Fibroblast of skin of left biceps (primary cell): ENCODE measurements at regions not wholly inside any gene's neighbourhood (a gene's known extent, or its start where the extent isn't known, plus 50 kb on each side); places are given as distances from the start of the nearest gene placed in this dataset.
"Not testable (repeated sequence)": the region's sequence is repeated elsewhere in the genome, so short reads cannot be mapped to it uniquely, and the experiment has no call there.

Experiments used
- DNase-seq, 2 experiments: peaks; one replicate each; pipeline ENCODE4 v3.0.0-alpha.2; 2013; ENCODE audit warnings: low read depth in 2 of 2

- no peak for DNase-seq
Measured at GRCh38 chr5:158265346-158265745, 406.4 kb upstream of the CLINT1 start.

- DNase-seq = no peak
Measured at GRCh38 chr5:158264264-158264663, 405.3 kb upstream of the CLINT1 start.

- no peak for DNase-seq
Measured at GRCh38 chr5:158261674-158262367, 402.9 kb upstream of the CLINT1 start.

DNA sequence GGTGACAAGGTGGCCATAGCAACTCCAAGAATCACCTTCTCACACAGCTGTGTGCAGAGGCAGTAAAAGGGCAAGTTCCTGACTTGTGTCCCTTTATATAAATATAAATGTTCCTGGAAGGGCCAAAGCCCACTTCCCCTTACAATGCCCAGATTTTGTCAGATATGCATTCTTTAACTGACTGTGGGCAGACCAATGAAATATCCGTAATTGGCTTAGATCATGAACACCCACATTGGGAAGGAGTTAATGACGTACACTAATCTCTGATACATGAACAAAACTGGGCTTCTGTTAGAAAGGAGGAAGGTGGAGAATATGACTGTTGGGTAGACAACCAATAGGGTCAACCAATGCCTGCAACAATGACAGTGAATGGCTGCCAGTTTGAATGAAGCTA, 397.2 kb upstream of the CLINT1 start:
- DNase-seq = no peak

GRCh38 chr5:158255609-158256008, 396.7 kb upstream of the CLINT1 start:
- DNase-seq = no peak

- no peak for DNase-seq
Measured at GRCh38 chr5:158246661-158247060, 387.7 kb upstream of the CLINT1 start.

DNA sequence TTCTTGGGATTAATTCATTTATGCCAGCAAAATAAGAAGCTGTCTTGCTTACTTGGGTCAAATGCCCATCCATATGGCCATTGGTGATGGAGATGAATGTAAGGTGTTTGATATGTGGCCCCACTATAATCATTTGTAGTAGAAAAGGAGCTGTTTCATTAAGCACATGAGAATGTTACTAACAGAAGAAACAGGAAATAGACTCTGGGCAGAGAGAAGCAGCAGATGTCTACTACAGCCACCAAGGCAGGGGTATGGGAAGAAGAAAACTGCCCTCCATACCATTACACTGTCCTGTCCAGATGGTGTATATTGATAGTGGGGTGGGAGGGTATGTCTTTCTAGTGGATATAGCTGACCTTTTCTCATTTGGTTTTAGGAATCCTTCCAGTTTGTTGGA, 386.6 kb upstream of the CLINT1 start:
- DNase-seq = no peak

- no peak for DNase-seq
Measured at GRCh38 chr5:158244882-158245281, 385.9 kb upstream of the CLINT1 start.

DNA sequence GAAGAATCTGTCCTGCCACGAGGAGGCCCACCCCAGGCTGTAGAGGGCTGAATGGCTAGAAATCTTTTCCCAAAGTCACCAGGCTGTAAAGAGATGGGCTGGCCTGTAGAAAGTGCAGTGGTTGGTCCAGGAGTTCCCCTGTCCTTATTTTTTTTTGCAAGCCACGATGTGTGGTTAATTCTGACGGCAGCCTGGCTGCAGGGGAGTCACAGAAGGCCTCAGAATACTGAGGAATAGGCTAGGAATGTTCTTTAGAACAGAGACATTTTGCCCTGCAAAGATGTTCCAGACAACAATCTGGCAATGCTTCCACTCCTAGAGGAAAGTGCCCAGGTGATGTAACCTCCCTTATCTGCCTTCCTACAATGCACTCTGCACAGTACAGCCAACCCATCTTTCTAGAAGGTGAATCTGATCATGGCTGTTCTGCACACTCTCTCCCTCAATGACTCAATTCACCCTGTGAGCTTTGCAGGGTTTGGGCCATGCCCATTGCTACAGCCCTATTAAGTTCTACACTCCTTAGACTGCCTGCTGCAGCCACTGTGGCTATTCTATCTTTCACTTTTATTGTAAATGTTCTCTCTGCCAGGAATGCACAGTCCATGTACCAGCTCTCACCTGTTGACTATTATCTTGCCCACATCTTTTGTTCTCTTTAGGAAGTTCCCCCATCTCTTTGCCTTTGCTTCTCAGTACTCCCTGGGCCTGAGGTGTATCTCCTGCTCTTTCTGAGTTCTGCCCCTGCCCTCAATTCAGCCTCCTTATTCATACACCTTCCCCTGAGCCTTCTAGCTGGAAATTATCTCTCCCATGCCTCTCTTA, 377.8 kb upstream of the CLINT1 start:
- DNase-seq = no peak

GRCh38 chr5:158235159-158235547, 376.2 kb upstream of the CLINT1 start:
- DNase-seq = no peak

DNA sequence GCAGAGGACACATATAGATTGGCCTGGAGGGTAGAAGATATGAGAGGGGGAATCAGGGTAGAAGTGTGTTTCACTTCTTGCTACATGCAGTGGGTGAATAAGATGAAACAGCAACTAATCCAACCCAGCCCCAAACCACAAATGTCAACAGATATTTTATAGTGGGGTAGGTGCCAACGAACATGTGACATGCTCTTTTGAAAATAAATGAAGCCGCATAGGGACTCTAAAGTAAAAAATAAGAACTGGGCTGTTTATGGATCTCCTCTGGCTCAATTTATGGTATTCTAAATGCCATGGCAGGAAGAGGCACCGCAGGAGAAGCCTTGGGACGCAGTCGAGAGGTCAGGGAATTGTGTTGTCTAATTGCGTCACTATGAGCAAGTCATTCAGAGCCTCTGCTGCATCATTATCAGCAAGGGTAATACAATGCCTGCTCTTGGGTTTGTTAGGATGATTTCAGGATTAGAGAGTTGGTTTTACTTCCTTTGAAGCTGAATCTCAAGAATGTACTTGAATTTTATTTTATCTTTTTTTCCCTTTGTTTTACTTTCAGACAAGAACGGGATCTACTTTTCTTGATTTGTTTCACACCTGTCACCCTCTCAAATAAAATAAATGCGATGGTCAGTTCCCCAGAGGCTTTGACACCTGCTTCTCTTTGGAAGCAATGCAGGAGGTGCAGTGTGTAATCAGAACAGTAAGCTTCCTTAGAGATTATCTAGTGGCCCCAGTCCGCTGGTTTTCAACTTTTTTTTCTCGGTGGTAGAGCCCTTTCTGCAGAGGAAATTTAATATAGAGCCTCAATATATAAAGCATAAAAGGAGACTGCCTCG, 375.6 kb upstream of the CLINT1 start:
- DNase-seq = no peak

DNA sequence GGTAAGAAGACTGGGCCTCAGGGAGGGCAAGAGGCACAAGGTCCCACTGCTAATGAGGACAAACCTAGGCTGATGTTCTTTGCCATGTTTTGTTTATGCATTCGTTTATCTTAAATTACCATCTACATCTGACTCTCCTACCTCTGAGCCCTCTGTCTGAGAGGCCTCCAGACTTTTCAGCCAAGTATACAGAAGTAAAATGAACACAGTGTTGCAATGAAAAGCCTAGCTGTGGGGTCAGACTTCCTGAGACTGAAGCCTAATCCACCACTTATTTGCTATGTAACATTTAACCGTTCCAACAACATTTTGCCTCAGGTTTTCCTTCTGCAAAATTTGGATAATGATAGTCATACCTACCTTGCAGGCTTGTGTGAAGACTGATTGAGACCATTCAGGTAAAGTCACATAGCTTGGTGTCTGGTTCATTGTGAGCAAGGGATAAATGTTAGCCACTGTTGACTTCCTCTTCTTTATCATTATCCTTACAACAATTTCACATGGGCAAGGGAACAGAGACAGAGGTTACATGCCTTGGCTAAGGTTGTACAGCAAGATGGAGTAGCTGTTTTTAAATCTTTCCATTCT, 374.9 kb upstream of the CLINT1 start:
- DNase-seq = no peak

- not testable (repeated sequence) for DNase-seq
Measured at GRCh38 chr5:158227314-158227713, 368.4 kb upstream of the CLINT1 start.

- no peak for DNase-seq
Measured at GRCh38 chr5:158226496-158226895, 367.6 kb upstream of the CLINT1 start.

DNA sequence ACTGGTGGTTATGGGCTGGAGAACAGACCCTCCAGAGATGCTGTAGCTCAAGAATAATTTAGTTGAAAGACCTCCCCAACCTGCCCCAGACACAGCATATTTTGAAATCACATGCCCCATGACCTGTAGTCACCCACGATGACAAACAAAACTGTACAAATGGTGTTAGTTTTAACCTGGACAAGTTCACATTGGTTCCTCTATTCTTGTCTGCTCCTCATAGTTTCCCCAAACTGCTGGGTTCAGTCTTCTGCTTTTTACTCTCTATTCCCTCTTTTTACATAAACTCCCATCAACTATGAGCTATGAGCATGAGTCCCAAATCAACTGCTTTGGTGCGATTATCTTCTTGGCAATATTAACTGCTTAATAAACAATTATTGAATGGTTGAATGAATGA, 365.3 kb upstream of the CLINT1 start:
- DNase-seq = no peak

DNA sequence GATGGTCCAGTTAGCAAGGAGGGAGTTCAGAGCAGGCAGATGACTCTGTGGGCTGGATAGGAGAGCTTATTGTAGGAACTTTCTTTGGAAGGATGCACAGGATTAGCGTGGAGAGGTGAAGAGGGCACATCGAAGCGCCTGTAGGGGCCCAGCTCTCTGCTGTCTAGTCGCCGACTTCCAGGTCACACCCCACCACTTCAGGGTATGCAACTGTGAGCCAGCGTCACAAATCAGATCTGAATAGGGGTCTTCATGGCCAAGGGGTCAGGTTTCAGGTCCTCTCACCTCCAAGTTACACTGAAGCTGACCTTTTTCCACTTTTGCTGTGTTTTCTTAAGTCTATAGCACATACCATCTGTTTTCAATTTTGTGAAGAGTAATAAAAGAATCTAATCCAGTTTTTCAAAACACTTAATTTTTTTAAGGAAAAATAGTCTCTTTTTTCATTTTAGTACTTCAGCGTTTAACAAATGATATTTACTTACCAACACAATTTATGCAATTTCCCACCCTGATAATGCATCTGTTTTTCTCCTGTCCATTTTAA, 364.2 kb upstream of the CLINT1 start:
- no peak for DNase-seq

- DNase-seq = no peak
Measured at GRCh38 chr5:158212917-158213316, 354.0 kb upstream of the CLINT1 start.

DNA sequence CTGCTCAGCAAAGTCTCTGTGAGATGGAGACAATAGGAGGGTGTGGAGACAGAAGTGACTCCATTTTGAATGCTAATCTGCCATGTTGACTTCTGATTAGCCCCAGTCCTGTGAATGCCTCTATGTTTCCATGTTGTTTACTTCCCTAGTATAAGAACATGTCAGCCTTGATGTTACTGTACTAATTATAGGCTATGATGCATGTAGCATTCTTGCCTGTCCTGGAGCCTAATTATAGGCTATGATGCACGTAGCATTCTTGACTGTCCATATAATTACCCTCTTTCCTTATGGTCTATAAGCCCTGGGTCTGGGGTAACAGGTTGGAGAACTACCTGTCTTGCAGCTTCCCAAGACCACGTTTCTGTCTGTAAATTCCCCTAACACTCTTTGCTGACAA, 353.3 kb upstream of the CLINT1 start:
- DNase-seq = no peak

DNA sequence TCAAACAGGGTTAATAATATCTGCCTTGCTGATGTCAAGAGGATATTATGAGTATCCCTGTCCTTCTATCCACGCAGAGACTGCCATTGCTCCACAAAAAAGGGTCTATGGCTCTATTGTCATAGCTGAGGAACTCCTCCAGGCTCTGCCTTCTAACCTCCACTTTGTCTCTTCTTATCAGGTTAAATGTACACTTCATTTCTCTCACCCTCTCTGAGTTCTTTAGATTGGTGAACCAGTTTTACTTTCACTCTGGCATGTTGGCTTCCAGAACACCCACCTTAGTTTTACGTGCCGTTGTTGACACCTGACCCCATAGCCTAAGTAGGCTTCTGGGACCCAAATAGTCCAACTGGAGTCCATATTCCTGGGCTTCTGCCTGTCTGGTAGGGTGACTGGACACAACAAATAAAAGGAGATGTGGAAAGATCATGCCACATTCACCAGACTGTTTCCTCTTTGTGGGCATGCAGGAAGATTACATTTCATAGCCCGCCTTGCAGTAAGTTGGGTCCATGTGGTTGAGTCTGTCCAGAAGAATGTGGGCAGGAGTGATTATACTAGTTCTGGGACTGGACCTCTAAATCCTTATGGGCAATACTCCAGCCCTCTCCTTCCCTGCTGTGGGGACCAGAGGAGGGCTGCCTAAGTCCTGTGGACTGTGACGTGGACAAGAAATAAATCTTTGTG, 350.4 kb upstream of the CLINT1 start:
- no peak for DNase-seq

GRCh38 chr5:158207733-158208132, 348.8 kb upstream of the CLINT1 start:
- DNase-seq = no peak

- no peak for DNase-seq
Measured at GRCh38 chr5:158205992-158206391, 347.0 kb upstream of the CLINT1 start.
